HG03565 (cell line): ENCODE measurements at regions not wholly inside any gene's neighbourhood (a gene's known extent, or its start where the extent isn't known, plus 50 kb on each side); places are given as distances from the start of the nearest gene placed in this dataset.
"Not testable (repeated sequence)": the region's sequence is repeated elsewhere in the genome, so short reads cannot be mapped to it uniquely, and the experiment has no call there.

Source experiments
- ATAC-seq: cut with Tn5 transposase; IDR thresholded peaks from one replicate; pipeline ENCODE4 v1.9.1; 2021; ENCODE audit warnings: mild to moderate bottlenecking, moderate library complexity; ENCODE audit not compliant: unreplicated experiment

- ATAC-seq = no peak
Measured at GRCh38 chr1:213751064-213751397, 236.7 kb upstream of the PROX1 start.

- no peak for ATAC-seq
Measured at GRCh38 chr1:213759359-213760181, 228.2 kb upstream of the PROX1 start.

GRCh38 chr1:213761845-213762407, 225.8 kb upstream of the PROX1 start:
- ATAC-seq = no peak

- no peak for ATAC-seq
Measured at GRCh38 chr1:213767683-213768082, 220.1 kb upstream of the PROX1 start.

GRCh38 chr1:213772128-213773063, 215.4 kb upstream of the PROX1 start:
- ATAC-seq = no peak

GRCh38 chr1:213773975-213774374, 213.8 kb upstream of the PROX1 start:
- ATAC-seq = no peak

- ATAC-seq = no peak
Measured at GRCh38 chr1:213776969-213777368, 210.8 kb upstream of the PROX1 start.

GRCh38 chr1:213779228-213779627, 208.5 kb upstream of the PROX1 start:
- no peak for ATAC-seq

- ATAC-seq = no peak
Measured at GRCh38 chr1:213782941-213783672, 204.7 kb upstream of the PROX1 start.

GRCh38 chr1:213783893-213784292, 203.9 kb upstream of the PROX1 start:
- ATAC-seq = no peak

GRCh38 chr1:213786683-213787082, 201.1 kb upstream of the PROX1 start:
- no peak for ATAC-seq

GRCh38 chr1:213790565-213790964, 197.2 kb upstream of the PROX1 start:
- no peak for ATAC-seq

- ATAC-seq = no peak
Measured at GRCh38 chr1:213793482-213794067, 194.2 kb upstream of the PROX1 start.

- ATAC-seq = no peak
Measured at GRCh38 chr1:213796525-213796924, 191.2 kb upstream of the PROX1 start.

GRCh38 chr1:213808288-213808687, 179.5 kb upstream of the PROX1 start:
- not testable (repeated sequence) for ATAC-seq

GRCh38 chr1:213817156-213817555, 170.6 kb upstream of the PROX1 start:
- ATAC-seq = no peak

- ATAC-seq = no peak
Measured at GRCh38 chr1:213820362-213821149, 167.2 kb upstream of the PROX1 start.

- no peak for ATAC-seq
Measured at GRCh38 chr1:213821175-213821942, 166.4 kb upstream of the PROX1 start.

GRCh38 chr1:213821943-213822334, 165.8 kb upstream of the PROX1 start:
- ATAC-seq = no peak
